ENCODE measurements at regions not wholly inside any gene's neighbourhood (a gene's known extent, or its start where the extent isn't known, plus 50 kb on each side); places are given as distances from the start of the nearest gene placed in this dataset.

GRCh38 chr14:106069804-106070625, 543.6 kb downstream of the TMEM121 start:
- TF ChIP-seq CTCF (IDR thresholded peaks at IDR 0.05; ENCODE audit: insufficient read depth, low read length) (no peak), GABPA (IDR thresholded peaks at IDR 0.05; ENCODE audit: low read depth) (no peak), POLR2AphosphoS5 (IDR thresholded peaks at IDR 0.05; ENCODE audit: low read depth) (no peak), SPI1 (IDR thresholded peaks at IDR 0.05; ENCODE audit: borderline replicate concordance, low read depth) (no peak)
